NCI-H526 (cell line): ENCODE measurements at regions not wholly inside any gene's neighbourhood (a gene's known extent, or its start where the extent isn't known, plus 50 kb on each side); places are given as distances from the start of the nearest gene placed in this dataset.

Source experiments
- DNase-seq, 2 experiments: peaks; one replicate each; lab custom pipeline; 2025; lab: John Stamatoyannopoulos, UW

- no peak for DNase-seq
Observed at GRCh38 chr2:222058819-222059445, 239.9 kb downstream of the PAX3 start.

DNA sequence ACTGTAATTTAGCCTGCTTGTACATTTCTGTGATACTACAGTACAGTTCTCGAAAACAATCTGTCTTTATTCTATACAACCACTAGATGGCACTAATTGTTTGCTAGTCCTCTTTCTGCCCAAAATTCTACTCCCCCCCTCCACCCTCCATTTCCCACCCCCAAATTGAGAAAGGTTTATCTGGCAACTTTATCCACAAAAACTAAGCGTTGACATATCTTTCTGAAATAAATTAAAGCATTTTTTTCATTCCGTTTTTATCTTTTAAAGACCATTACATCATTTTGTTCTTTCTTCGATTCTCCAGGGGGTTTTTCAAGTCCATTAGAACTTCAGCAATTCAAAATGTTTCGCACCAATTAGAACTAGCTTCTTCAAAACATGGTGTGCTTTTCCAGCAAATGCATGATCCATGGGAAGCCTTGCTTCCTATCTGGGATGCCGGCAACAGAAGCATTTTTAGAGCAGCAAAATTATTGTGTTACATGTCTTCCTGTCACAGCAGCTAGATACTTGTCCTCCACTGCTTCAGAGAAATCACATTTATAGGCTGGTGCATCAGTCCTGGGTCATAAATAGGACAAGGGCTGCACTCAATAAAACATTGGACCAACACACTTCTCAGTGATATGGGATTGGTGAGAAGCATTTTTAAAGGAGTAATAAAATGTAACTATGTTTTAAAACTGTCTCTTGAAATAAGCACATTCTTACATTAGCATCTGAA is 241.3 kb downstream of the PAX3 start:
- peak in 1 of 2 experiments; percentile 44 for DNase-seq

DNA sequence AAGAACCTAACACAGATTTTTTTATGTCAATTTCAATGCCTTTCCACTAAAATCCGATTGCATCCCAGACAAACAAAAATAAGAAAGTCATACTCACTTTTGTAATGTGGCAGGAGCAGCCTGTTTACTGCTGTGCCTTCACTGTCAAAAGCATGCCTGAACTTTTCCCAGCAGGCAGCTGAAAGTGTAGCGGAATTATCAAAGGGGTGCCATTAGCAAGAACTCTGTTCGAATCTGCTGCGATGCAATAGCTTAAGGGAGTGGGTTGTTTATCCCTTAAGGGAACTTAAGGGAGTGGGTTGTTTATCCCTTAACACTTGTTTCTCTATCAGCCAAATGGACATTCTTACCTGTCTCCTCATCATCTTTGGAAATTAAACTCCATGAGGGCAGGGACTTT is 243.5 kb downstream of the PAX3 start:
- DNase-seq = no peak

DNA sequence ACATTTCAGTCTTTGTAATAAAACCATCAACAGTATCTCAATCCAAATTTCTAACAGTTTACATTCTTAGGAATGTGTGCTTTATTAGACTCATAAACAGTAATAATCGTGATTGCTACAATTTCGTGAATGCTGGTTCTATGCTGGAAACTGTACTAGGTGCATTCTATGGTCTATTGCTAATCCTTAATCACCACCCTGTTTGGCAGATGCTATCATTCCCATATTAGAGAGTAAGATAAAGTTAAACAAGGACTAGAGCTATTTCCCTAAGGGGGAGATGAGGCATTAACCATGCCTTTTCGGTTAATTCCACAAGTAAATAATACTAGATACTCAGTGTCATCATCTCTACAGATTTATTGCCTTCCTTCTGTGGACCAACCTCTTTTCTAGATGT is 244.0 kb downstream of the PAX3 start:
- no peak for DNase-seq

DNA sequence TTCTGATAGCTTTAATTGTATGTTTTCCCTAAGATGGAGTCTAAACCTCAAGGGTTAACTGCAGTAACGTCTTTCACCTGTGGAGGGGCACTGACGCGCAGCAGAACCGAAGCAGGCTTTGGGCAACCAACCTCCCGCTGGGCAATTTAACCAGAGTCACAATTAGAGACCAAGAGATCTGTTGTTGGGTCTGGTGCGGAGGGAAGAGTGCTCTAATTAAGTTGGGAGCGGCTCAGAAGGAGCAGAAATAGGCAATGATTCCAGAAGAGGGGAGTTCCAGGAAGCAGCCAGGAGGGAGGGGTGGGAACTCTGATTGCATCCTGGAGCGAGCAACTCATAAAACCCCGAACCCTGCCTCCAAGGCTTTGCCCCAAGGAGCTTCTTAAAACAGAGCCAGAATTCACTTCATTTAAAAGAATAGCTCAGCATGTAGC is 245.8 kb downstream of the PAX3 start:
- peak in 1 of 2 experiments; percentile 55 for DNase-seq

GRCh38 chr2:222050981-222051380 is 247.8 kb downstream of the PAX3 start:
- DNase-seq = no peak

- no peak for DNase-seq
Observed at GRCh38 chr2:222049946-222050345, 248.9 kb downstream of the PAX3 start.

DNA sequence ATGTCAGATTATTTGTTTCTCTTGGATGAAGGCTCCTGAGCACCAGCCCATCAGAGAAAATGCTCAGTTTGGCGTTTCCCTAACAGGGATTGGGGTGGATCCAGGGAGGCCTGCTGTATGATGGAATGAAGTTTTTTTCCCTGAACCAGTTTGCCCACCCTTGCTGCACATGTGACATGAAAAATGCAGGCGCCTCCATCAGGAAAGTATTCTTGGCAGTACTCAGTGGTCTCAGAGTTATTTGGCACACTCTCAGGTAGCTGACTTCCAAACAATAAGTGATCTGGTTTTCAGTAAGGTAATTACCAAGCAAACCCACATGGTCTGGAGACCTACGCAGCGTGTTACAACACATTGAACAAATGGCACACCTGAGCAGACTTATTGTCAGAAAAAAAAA is 254.9 kb downstream of the PAX3 start:
- DNase-seq = no peak

- DNase-seq = no peak
Observed at GRCh38 chr2:222042666-222043065, 256.1 kb downstream of the PAX3 start.

DNA sequence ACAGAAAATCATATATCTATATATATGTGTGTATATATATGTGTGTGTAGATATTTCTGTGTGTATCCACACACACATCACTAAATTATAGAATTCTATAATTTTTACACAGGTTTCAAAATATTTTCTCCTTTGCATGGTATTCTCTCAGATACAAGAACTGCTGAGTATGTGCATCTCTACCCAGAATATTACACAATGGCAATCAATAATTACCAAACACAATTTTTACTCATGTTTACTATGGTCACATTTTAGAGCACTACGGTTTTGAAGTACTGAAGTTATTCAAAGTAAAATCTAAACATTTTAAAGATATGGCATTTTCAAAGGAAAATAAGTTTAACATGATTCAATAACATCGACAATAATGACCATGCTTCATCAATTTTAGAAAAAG is 258.5 kb downstream of the PAX3 start:
- no peak for DNase-seq

- peak in 1 of 2 experiments; percentile 43 for DNase-seq
Observed at GRCh38 chr2:222039821-222040220, 259.0 kb downstream of the PAX3 start.

DNA sequence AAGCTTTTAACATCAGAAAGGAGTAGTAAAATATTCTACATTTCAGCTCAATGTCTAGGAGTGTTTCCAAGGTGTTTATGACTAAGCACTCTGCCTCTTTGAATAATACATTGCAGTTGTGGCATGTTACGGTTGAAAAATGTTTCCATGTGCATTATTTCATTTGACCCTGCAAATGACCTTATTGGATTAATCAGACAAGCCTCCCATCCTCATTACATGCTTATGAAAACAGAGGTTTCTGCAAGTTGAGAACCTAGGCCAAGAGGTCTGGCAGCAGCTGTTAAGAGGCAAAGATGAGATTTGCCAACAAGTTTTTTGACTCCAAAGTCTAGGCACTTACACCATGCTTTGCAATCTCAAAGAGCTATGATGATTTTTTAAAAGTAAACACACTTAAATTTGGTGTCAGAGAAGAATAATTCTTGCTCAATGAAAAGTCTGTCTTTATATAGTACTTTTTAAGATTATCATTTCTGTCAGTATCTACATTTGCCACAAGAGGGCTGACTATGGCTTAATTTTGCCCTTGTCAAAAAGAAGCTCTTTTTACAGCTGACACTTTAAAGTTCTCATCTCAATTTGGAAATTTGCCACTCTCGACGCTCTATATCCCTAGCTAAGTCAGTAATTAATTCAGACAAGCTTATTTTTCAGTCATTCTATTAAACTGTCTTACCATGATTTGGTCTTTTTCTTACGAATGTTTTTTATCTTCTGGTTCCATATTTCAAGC is 260.6 kb downstream of the PAX3 start:
- peak in 1 of 2 experiments; percentile 12 for DNase-seq

DNA sequence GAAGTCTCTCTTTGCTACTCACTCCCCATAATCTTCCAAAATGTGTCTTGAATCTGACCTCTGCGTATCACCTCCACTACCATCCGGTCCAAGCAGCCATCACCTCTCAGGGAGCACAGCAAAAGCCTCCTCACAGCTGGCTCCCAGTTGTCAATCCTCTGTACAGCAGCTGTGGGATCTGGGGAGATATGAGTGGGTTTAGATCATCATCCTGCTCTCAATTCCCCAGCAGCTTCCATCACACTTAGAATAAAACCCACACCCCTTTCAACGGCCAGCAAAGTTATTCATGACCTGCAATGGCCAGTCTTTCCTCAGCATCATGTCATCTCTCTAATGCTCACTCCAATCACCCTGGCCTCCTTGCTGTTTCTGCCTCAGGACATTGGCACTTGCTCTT is 261.6 kb downstream of the PAX3 start:
- no peak for DNase-seq

DNA sequence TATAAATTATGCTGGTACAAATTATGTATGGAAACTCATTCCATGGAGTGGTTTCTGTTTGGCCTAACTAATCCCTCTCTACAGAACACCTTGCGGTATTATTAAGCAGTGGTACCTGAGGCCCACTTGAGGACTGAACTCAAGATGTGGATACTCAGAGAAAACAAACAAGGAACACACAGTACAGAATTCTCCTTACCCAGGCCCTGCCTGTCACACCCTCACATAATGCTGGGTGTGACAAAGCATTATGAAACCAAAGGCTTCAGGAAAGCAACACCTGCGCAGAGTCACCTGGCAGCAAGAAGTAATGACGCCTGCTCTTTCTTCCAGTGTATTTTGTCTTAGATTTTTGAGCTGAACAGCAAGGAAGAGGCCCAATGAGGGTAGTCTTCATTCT is 264.7 kb downstream of the PAX3 start:
- DNase-seq = no peak

GRCh38 chr2:222033541-222033940 is 265.3 kb downstream of the PAX3 start:
- DNase-seq = no peak

DNA sequence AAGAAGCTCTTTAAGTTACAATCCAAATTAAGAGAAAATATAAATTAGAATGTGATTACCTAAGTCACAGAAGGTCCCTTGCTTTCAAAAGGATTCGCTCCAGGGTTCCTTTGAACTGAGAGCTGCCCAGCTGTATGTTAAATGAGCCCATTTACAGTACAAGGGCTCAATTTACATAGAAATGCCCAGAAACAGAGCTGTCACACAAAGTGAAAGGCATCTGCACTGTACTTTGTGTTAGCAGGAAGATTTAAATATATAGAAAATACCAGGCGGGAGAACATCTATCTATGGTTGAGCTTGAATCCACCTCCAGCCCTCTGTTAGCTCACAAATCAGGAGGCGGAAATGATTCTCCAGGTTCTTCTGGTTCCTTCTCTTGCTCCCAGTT is 272.9 kb downstream of the PAX3 start:
- peak; percentile 66 to 88 for DNase-seq

GRCh38 chr2:222024932-222025880 is 273.6 kb downstream of the PAX3 start:
- peak; percentile 35 to 62 for DNase-seq

GRCh38 chr2:222017252-222017850 is 281.4 kb downstream of the PAX3 start:
- peak in 1 of 2 experiments; percentile 54 for DNase-seq

GRCh38 chr2:222013889-222014288 is 284.9 kb downstream of the PAX3 start:
- DNase-seq = no peak

DNA sequence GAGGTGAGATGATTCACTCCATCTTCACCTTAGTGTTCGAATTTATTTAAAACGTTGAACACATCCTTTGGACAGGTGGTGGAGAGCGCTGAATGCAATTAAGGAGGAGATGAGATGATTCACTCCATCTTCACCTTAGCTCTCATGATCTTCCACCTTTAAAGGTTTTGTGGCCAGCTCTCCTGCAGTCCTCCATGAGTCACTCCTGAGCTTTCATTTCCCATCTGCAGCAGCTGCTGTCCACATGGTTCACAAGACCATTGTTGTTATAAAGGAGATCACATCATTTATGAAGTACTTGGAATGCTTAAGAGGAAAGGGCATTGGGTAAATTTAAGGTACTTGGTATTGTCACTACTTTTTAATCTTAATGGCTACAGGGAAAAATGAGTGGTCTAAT is 298.5 kb downstream of the PAX3 start:
- no peak for DNase-seq

GRCh38 chr2:221999717-222000116 is 299.1 kb downstream of the PAX3 start:
- no peak for DNase-seq
